Stimulated activated CD4-positive, alpha-beta T cell treated with anti-CD3 and anti-CD28 coated beads, Interleukin-1b, Interleukin-23, amount 100 ng/mL, for 24 hours (primary cell): ENCODE measurements at regions not wholly inside any gene's neighbourhood (a gene's known extent, or its start where the extent isn't known, plus 50 kb on each side); places are given as distances from the start of the nearest gene placed in this dataset.
"Not testable (repeated sequence)": the region's sequence is repeated elsewhere in the genome, so short reads cannot be mapped to it uniquely, and the experiment has no call there.

ENCODE experiments used
- DNase-seq, 4 experiments: peaks; one replicate each; pipeline ENCODE4 v3.0.0-alpha.2; 2020; ENCODE audit warnings: low read depth in 4 of 4, low spot score in 1 of 4

DNA sequence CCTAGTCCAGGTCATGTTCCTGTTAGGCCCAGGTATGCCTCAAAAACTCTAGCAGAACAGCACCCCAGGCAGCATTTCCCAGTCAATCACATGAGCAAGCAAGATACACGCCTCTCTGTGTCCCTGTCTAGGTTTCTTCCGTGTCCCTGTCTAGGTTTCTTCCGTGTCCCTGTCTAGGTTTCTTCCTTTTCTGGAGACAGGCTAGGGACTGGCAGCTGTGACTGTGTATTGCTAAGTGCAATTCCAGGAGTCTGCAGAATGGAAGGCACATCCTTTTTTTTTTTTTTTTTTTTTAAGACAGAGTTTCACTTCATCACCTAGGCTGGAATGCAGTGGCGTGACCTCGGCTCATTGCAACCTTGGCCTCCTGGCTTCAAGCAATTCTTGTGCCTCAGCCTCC, 77.6 kb downstream of the SETD4 start:
- DNase-seq: no peak

DNA sequence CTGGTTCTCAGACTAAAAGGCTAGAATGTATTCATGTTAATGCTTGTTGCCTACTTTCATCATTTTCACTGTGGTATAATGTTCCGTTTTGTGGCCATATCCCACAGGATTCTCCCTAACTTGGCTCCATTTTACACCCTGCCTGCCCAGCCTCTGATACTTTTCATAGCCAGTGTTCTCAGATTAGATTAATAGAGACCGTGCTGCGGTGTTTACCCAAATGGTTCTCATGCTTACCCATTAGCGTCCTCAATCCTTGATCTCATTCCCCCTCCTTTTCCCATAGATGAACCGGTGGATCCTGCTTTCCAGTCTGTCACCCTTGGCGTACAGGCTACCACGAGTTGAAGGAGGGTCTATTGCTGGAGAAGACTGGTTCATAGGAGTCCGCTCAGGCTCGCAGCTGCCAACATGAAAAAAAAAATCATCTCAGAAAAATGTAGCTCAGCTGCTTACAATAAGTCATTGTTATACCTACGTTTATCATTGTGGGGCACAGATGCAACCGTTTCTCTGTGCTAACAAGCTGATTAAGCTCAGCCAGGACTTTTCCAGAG, 78.7 kb downstream of the SETD4 start:
- DNase-seq: no peak

DNA sequence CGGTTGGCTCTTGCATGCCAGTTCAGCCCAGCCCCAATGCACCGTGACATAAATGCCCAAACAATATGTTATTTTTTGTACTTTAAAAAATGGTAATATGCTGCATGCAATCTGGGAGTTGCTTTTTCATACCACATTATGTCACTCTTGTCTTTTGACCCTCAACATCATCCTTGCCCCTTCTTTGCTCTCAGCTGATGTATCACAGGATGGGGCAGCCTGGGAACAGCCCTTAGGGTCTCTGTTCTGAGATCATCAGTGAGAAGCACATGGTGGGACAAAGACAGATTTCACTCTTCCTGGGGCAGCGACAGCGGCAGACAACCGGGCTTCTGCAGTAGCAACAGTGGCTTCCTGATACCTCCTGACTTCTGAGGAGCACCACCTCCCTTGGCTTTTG, 79.5 kb downstream of the SETD4 start:
- DNase-seq: no peak

DNA sequence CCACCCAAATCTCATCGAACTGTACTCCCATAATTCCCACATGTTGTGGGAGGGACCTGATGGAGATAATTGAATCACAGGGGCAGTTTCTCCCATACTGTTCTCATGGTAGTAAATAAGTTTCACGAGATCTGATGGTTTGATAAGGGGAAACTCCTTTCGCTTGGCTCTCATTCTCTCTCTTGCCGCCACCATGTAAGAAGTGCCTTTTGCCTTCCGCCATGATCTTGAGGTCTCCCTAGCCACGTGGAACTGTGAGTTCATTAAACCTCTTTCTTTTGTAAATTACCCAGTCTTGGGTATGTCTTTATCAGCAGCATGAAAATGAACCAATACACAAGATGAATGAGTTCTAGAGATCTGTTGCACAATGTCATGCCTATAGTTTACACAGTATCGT, 82.5 kb downstream of the SETD4 start:
- not testable (repeated sequence) for DNase-seq

DNA sequence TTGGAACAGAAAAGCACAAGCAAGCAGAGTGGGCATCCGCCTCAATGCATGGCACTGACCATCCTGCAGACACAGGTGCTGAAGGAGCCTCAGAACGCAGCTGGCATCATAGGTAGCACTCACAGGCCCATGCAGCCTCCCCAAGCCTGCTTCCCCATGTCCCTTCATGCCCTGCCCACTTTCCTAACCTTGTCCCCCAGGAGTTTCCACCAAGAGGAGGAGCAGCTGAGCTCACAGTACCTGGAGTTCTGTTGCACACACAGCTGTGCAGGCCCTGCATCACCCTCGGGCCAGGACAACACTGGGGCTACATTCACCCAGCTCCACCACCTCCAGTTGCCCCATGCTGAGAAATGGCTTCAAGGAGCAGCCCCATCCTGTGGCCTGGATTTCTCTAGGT, 83.4 kb downstream of the SETD4 start:
- no peak for DNase-seq

DNA sequence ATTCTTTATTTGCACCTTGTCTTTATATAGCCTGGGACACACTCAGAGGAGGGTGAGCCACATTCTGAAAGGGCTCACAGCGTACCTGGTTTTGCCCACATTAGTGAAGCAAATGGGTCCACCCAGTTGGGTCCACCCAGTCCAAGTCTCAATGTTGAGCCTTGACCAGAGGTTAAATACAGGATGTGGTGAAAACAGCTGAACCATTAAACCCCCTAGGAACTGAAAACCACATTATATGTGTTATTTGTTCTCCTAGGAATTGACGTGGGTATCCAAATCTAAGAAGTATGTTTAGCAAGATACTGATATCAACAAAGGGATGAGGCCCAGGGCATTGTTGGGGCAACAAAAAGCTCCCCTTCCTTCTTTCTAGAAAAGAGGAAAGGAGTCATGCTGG, 83.8 kb downstream of the SETD4 start:
- DNase-seq: no peak

DNA sequence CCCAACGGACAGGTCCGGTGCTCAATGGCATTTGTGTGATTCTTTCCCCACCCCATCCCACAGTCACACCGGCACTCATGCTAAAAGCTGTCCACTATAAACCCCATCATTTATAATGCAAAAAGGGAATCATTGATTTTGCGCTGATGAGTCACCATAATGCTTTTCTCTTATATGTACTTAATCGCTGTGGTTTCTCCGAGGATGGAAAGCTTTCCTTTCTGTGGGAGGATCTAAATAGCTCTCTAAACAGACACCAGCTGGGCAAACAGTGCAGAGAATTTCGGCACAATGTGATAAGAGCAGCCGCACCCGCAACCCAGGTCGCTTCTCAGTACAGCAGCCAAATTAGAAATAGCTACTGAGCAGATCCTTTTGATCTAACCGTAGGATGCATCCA, 85.6 kb downstream of the SETD4 start:
- DNase-seq: no peak

DNA sequence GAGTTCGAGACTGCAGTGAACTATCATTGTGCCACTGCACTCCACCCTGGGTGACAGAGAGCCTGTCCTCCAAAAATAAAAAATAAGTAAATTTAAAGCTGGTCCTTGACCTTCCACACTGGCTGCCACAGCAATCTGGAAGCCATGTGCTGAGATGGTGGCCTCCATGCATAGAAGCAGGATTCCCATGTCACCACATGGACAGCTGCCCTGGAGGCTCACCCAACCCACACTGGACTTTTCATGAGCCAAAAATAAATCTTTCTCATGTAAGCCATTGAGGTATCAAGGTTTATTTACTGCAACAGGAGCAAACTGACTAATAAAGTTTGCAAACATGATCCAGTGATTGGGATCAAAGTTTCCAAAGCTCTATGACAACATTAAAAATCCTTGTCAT, 88.5 kb downstream of the SETD4 start:
- DNase-seq: no peak

DNA sequence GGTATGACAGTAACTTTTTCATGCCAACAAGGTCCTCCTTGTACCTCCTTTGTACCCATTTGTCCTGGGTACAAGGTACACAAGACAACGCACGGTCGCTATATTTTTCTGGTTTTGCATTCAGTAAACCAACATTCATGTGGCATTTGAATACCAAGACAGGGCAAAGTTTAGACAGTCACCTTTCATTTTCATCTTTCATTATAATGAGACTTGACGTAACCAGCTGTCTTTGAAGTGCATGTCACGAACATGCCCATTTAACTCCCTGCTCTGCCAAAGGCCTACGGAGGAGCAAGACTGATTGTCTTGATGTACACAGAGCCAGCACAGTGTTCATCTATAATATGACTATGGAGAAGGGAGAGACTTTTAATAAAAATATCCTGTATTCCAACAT, 91.0 kb downstream of the SETD4 start:
- no peak for DNase-seq

DNA sequence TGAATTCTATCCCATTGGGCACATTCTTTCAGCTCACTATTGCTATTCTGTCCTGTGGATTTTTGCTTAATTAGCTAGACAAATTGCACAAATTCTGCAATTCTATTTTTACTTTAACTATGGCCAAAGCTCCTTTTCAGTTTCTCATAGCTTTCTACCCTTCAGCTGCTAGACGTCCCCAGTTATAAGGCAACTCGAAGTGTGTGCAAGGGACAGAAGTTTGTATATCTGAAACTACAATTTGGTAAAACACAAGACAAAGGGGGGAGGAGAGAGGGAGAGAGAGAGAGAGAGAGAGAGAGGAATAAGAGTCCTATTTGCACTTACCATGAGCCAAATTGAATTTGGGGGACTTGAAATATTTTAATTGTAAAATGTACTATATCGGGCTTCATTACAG, 91.8 kb downstream of the SETD4 start:
- DNase-seq: no peak

DNA sequence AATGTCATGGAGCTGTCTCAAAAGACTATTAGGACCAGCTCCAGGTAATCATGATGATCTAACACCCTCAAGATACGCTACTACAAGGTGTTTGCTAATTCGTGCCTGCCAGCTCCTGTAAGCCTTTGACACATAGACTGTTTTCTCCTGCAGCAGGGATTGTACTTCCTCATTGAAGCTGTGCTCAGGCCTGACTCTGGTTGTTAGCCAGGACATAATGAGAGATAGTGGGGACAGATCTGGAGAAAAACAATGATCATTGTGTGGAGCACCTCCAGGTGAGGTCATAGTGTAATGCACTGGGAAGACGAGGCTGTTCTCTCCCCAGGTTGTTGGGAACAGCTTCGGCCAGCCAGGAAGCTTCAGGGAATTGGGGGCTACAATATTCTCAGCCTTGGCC, 94.6 kb downstream of the SETD4 start:
- DNase-seq: no peak

DNA sequence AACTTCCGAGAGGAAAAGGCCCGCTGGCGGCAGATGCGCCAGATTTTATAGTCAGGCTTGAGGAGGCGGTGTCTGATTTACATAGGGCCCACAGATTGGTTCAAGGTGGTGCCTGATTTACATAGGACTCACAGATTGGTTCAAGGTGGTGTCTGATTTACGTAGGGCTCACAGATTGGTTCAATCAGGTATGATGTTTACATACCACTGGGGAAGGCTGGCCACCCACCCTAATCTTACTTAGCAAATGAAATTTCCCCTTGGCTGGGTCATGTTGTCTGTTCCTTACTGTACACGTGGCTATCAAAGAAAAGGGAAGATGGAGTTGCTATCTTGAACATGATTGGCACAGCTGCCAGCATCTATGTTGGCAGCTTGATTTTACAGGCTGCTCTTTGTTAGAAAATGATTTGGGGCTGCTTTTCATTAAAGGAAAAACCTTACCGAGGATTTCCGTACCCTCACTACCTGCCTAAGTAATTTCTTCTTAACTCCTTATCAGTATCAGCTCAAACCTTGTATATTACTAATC, 96.3 kb downstream of the SETD4 start:
- no peak for DNase-seq

DNA sequence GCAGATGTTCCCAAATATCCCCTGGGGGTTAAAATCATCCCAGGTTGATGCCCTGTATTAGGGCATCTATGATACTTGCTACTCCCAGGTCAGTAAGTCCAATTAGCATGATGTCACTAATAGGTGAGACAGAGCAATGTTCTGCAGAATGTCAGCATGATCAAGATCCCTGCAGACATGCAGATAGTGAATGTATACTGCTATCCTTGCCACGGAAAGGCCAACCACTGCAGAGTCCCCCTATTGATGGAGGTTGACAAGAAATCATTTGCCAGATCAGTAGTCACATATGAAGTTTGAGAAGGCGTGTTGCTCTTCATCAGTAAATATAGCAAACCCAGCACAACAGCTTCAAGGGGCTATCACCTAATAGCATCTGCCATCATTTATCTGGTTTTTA, 97.4 kb downstream of the SETD4 start:
- no peak for DNase-seq

DNA sequence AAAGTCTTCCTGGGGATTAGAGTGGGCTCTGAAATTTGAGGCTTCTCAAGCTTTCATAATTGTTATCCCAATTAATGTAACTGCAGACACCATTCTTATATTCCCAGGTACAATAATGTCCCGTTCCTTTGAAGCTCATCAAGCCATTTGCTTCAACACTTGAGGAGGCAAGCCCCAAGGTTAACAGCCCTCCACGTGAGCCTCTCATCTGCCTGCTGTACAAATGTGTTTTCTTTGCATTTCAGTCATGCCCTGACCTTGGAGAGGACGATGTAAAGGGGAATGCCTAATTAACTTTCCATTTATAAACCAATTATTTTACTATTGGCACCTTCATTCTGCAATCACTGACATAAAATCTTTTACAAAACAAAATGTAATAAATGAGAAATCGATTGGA, 106.3 kb downstream of the SETD4 start:
- DNase-seq: no peak

DNA sequence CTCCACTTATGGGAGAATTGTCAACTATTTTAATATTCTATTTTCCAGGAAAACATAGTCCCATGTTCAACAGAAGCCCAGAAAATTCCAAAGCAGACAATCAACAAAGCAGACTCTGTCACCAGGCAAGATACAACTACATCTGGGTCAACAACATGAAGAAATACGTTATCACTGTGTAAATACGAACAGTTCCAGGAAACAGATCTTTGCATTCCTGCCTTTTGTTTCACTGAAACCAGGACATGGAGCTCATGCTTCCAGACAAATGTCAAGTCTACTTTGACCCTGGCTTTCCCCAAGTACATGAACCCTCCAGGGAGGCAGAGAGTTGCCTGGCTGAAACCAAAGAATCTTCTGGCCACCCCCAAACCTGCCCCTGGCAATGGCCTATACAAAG, 106.7 kb downstream of the SETD4 start:
- DNase-seq: no peak

DNA sequence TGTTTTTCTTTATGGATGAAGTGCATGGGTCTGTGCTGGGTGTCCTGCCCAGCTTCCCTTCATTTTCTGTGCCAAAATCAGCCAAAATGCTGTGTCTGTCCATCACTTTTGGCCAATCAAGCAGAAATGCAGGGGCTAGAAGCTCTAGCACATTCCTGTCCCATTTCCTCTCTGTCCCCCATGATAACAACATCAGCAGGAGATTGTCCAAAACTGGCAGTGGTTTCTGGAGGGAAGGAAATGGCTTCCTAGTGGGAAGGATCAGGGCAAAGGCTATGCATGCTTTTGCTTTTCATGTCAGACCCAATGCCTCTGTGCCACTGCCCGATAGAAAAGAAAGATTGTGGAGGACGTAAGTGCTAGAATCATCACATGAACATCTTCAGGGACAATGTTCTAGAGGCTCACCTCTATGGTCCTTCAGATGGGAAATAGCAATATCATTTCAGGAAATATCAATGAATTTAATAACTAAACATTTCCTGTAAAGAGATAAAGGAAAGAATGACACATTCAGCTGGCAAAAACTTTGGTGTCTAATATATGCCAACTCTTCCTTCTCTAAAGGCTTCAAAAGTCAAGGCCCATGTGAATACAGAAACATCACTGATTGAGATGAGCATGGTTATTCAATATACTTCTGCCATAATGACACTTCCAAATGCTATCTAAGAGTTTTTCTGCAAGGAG, 107.5 kb downstream of the SETD4 start:
- no peak for DNase-seq

DNA sequence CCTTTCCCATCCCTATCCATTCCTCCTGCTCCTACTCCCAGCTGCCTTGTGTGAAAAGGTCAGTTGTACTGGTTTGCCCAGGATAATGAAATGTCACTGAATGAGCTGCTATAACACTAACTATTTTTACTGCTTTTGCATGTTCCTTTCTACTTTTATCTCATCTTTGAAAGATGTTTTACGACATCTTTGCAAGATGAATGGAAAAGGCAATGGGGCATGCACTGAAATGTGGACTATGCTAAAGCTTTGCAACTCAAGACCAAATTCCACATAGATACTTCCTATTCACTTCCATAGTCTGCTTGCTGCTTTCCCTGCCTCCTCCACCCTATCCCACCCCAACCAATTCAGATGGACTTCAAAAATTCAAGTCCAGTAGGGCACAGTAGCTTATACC, 111.3 kb downstream of the SETD4 start:
- no peak for DNase-seq

DNA sequence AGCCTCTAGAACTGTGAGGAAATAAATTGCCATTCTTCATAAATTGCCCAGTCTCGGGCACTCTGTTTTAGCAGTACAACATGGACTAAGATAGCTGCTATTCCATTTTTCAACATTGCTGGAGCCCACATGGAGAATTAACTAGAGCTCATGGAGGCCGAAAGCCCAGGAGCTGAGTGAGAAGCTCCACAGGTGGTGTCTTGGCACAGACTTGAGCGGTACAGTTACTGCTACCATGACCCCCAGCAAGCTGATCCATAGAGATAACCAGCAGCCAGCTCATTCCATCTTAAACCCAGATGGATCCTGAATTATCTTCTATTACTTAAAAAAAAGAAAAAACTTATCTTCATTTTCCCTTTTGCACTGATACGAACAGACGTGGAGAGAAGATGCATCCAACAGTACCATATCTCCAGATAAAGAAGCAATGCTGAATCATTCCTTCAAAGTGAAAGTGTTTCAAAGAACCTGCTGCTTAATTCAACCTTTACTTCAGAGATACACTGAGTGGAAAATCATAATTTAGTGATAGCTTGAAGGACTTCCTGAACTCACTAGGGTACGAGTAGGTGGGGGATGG, 115.1 kb downstream of the SETD4 start:
- no peak for DNase-seq

DNA sequence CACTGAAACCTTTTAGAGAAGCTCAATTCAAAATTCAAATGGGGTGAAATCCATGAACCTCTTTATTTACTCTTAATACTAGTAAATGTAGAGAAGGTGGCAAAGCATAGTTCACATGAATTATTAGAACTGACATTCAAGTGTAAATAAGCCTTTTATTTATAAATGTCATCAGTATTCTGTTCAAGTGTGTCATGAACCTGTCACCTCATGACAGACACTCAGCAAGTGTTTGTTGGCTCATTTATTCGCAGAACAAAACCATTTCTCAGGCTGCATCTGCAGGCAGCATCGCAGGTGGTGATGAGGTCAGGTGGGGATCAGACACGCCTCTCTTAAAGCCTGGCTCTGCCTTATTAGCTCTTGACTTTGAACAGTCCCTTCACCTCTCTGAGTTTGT, 116.6 kb downstream of the SETD4 start:
- DNase-seq: no peak

DNA sequence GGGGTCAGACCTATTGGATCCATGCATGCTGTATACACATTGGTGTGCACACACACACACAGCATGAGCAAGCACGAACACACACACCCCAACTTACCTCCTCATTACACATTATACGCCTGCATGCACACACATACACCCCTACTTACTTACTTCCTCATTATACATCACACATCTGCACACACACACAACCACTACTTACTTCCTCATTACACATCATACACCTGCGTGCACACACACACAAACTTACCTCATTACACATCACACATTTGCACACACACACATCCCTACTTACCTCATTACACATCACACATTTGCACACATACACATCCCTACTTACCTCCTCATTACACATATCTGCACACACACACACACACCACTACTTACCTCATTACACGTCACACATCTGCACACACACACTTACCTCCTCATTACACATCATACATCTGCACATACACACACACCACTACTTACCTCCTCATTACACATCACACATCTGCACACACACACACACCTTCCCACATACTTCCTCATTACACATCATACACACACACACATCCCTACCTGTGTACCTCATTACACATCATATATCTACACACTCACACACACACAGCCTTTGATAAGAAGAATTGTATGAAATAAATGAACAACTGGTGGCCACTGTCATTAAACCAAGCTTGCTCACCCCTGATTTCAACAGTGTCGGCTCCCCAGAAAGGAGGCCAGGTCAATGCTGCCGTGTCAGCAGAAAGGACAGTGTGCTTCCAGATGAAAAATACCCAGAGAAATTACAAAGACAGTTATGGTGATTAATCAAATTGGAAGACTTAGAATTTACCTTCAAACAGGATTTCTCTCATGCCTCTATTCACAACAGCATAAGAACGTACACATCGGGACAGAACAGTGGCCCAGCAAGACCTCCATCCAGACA, 117.8 kb downstream of the SETD4 start:
- no peak for DNase-seq

DNA sequence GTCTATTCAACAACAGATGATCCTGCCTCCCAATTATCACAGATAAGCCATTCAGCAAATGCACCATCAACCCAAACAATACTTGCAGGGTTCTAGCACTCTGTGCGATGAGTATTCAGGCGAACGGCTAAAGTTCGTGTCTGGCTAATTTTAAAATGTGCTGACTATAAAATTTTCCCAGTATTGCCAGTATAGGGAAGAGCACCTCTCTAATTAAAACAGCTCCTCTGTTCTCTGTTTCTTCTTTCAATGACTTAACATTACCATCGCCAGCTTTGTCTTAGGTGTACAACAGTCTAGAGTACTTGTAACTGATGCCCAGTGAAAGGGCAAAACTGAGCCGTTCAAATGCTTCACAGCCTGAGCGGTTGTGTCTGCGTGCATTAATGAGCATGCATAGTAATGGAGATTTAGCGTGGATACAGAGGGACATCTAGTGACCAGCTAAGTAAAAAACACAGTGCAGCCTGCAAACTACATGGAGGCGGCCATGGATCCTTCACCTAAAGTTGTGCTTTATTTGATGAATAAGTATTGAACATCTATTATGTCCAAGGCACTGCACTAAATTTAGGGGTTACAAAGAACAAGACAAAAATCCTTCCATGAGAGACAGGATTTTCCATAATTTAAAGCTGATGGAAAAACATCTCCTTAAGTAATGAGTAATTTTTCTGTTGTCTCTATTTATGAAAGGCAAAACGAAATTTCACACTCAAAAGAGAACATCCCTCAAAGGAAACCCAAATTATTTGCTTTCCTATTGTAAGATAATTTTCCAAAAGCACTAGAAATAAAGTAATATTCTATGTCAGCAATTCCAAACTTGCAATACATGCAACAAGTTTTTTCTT, 120.0 kb downstream of the SETD4 start:
- DNase-seq: no peak
